ENCODE measurements at regions not wholly inside any gene's neighbourhood (a gene's known extent, or its start where the extent isn't known, plus 50 kb on each side); places are given as distances from the start of the nearest gene placed in this dataset.

DNA sequence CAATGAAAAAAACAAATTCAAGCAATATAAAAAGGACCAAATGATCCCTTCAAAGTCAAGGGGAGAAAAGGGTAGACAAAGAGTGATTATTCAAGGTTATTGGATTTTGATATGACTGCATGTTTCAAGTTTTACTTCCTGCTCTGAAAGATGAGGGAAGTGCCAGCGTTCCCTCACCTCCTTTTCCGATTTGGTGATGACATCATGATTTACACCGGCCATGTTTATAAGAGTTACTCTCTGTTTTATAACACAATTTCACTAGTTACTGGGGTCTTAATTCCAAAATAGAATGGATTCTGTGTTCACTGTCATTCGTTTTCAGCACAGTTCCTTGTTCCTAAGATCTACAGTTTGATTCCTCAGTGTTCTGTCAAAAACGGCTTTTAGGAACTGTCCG lies 60.5 kb upstream of the CPXM2 start:
- TF ChIP-seq, protein P1, sequence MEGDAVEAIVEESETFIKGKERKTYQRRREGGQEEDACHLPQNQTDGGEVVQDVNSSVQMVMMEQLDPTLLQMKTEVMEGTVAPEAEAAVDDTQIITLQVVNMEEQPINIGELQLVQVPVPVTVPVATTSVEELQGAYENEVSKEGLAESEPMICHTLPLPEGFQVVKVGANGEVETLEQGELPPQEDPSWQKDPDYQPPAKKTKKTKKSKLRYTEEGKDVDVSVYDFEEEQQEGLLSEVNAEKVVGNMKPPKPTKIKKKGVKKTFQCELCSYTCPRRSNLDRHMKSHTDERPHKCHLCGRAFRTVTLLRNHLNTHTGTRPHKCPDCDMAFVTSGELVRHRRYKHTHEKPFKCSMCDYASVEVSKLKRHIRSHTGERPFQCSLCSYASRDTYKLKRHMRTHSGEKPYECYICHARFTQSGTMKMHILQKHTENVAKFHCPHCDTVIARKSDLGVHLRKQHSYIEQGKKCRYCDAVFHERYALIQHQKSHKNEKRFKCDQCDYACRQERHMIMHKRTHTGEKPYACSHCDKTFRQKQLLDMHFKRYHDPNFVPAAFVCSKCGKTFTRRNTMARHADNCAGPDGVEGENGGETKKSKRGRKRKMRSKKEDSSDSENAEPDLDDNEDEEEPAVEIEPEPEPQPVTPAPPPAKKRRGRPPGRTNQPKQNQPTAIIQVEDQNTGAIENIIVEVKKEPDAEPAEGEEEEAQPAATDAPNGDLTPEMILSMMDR (IDR thresholded peaks at IDR 0.05; ENCODE audit: insufficient read depth, low read depth, low read length), result no peak
- no peak for TF ChIP-seq EZH2 (IDR thresholded peaks at IDR 0.05; ENCODE audit: insufficient read depth, low read length)

Measured in astrocyte (in vitro differentiated cells and primary cell).